ENCODE measurements at regions not wholly inside any gene's neighbourhood (a gene's known extent, or its start where the extent isn't known, plus 50 kb on each side); places are given as distances from the start of the nearest gene placed in this dataset.

DNA sequence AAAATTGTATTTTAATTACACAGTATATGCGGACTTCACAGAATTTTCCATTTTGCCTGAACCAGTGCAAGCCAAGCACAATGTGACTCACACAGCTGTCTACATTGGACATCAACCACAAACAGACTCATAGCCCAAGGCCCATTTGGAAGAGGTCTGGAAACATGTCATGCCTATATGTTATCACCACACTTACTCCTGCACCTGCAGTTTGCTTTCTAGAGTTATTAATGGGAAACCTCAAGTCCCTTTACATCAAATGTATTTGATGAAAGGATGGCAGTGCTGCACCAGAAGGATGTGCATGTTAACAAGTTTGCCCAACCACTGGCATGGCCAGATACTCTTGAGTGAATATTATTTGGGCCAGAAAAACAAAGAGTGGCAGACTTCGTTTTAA, 548.9 kb upstream of the CDH2 start:
- intact Hi-C loops (cut with micrococcal nuclease; ENCODE audit: unreplicated experiment), result no loop called here
- no peak overlapping the region for H3K27ac Mint-ChIP-seq (ENCODE audit: unreplicated experiment)
- no peaks in the 10 kb centered on the region for H3K9me3 Mint-ChIP-seq (ENCODE audit: unreplicated experiment)
- H3K4me1 ChIP-seq, result no peaks in the 10 kb centered on the region
- no peaks in the 10 kb centered on the region for H3K4me1 Mint-ChIP-seq (ENCODE audit: low read depth, unreplicated experiment)
- no peaks in the 10 kb centered on the region for H3K36me3 ChIP-seq (ENCODE audit: control insufficient read depth, insufficient read depth, low read length)
- no peaks in the 10 kb centered on the region for H3K36me3 Mint-ChIP-seq (ENCODE audit: insufficient read depth, unreplicated experiment)
- no TSS peak for BruUV-seq (replicated peaks)
- TF ChIP-seq, protein P1, sequence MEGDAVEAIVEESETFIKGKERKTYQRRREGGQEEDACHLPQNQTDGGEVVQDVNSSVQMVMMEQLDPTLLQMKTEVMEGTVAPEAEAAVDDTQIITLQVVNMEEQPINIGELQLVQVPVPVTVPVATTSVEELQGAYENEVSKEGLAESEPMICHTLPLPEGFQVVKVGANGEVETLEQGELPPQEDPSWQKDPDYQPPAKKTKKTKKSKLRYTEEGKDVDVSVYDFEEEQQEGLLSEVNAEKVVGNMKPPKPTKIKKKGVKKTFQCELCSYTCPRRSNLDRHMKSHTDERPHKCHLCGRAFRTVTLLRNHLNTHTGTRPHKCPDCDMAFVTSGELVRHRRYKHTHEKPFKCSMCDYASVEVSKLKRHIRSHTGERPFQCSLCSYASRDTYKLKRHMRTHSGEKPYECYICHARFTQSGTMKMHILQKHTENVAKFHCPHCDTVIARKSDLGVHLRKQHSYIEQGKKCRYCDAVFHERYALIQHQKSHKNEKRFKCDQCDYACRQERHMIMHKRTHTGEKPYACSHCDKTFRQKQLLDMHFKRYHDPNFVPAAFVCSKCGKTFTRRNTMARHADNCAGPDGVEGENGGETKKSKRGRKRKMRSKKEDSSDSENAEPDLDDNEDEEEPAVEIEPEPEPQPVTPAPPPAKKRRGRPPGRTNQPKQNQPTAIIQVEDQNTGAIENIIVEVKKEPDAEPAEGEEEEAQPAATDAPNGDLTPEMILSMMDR (IDR thresholded peaks at IDR 0.05; ENCODE audit: insufficient read depth in 1 of 2, low read depth in 1 of 2, low read length in 1 of 2, severe bottlenecking in 1 of 2, unreplicated experiment in 1 of 2), result no peak
- no peak for DNase-seq
- no peak overlapping the region for H3K4me3 ChIP-seq (ENCODE audit: low read depth, low read length)
- CTCF ChIA-PET, result no interaction called here
- no peaks in the 10 kb centered on the region for H3K27me3 ChIP-seq (replicated peaks; ENCODE audit: control insufficient read depth, insufficient read depth, low read length)
- H3K27me3 Mint-ChIP-seq (ENCODE audit: insufficient read depth, unreplicated experiment), result peaks cover 3% of the 10 kb centered on the region
- no peak overlapping the region for H3K4me3 Mint-ChIP-seq (ENCODE audit: unreplicated experiment)
- POLR2A ChIA-PET, result no interaction called here
- no peaks in the 10 kb centered on the region for H3K9me3 ChIP-seq

GRCh38 chr18:28723506-28723905, 546.6 kb upstream of the CDH2 start:
- H3K4me1 ChIP-seq, result no peaks in the 10 kb centered on the region
- TF ChIP-seq, protein P1 (IDR thresholded peaks at IDR 0.05; ENCODE audit: insufficient read depth in 1 of 2, low read depth in 1 of 2, low read length in 1 of 2, severe bottlenecking in 1 of 2, unreplicated experiment in 1 of 2), result no peak
- Mint-ChIP-seq H3K4me1 (ENCODE audit: low read depth, unreplicated experiment) (no peaks in the 10 kb centered on the region), H3K4me3 (ENCODE audit: unreplicated experiment) (no peak overlapping the region), H3K27me3 (ENCODE audit: insufficient read depth, unreplicated experiment) (peaks cover 3% of the 10 kb centered on the region), H3K36me3 (ENCODE audit: insufficient read depth, unreplicated experiment) (no peaks in the 10 kb centered on the region), H3K9me3 (ENCODE audit: unreplicated experiment) (no peaks in the 10 kb centered on the region), H3K27ac (ENCODE audit: unreplicated experiment) (no peak overlapping the region)
- no peaks in the 10 kb centered on the region for H3K9me3 ChIP-seq
- ChIA-PET POLR2A (no interaction called here), CTCF (no interaction called here)
- no peak overlapping the region for H3K4me3 ChIP-seq (ENCODE audit: low read depth, low read length)
- no peaks in the 10 kb centered on the region for H3K27me3 ChIP-seq (replicated peaks; ENCODE audit: control insufficient read depth, insufficient read depth, low read length)
- BruUV-seq (replicated peaks), result no TSS peak
- H3K36me3 ChIP-seq (ENCODE audit: control insufficient read depth, insufficient read depth, low read length), result no peaks in the 10 kb centered on the region
- no peak for DNase-seq
- intact Hi-C loops (cut with micrococcal nuclease; ENCODE audit: unreplicated experiment), result no loop called here

DNA sequence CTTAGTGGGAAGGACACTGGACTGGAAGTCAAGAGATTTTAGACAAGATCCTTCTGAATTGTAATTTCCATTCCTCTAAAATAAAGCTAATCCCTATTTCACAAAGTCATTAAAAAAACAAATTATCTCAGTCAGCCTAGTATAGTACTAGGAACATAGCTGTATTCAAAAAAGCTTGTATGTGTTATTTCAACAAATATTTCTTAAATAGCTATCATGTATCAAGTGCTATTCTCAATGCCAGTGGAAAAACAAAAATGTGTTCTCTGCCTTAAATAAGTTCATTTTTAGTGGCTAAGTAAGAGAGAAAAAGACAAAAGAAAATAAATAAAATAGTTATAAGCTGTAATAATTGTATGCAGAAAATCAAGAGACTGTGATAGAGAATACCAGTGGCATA, 541.8 kb upstream of the CDH2 start:
- POLR2A ChIA-PET, result no interaction called here
- Histone ChIP-seq H3K36me3 (ENCODE audit: control insufficient read depth, insufficient read depth, low read length) (no peaks in the 10 kb centered on the region), H3K27me3 (replicated peaks; ENCODE audit: control insufficient read depth, insufficient read depth, low read length) (no peaks in the 10 kb centered on the region), H3K4me1 (no peaks in the 10 kb centered on the region), H3K9me3 (no peaks in the 10 kb centered on the region), H3K4me3 (ENCODE audit: low read depth, low read length) (no peak overlapping the region)
- no TSS peak for BruUV-seq (replicated peaks)
- Mint-ChIP-seq H3K36me3 (ENCODE audit: insufficient read depth, unreplicated experiment) (no peaks in the 10 kb centered on the region), H3K27me3 (ENCODE audit: insufficient read depth, unreplicated experiment) (peaks cover 8% of the 10 kb centered on the region), H3K27ac (ENCODE audit: unreplicated experiment) (no peak overlapping the region), H3K9me3 (ENCODE audit: unreplicated experiment) (no peaks in the 10 kb centered on the region), H3K4me1 (ENCODE audit: low read depth, unreplicated experiment) (no peaks in the 10 kb centered on the region), H3K4me3 (ENCODE audit: unreplicated experiment) (no peak overlapping the region)
- no peak for DNase-seq
- TF ChIP-seq, protein P1 (IDR thresholded peaks at IDR 0.05; ENCODE audit: insufficient read depth in 1 of 2, low read depth in 1 of 2, low read length in 1 of 2, severe bottlenecking in 1 of 2, unreplicated experiment in 1 of 2), result no peak
- intact Hi-C loops (cut with micrococcal nuclease; ENCODE audit: unreplicated experiment), result no loop called here
- CTCF ChIA-PET, result no interaction called here
